LNCAP (cell line): ENCODE measurements at regions not wholly inside any gene's neighbourhood (a gene's known extent, or its start where the extent isn't known, plus 50 kb on each side); places are given as distances from the start of the nearest gene placed in this dataset.

Experiments
- TF ChIP-seq, protein P1 (sequence below): fragments of 450-650 bp; IDR thresholded peaks from 2 replicates; pipeline ENCODE4 v1.5.1; 2017; ENCODE audit warnings: mild to moderate bottlenecking

DNA sequence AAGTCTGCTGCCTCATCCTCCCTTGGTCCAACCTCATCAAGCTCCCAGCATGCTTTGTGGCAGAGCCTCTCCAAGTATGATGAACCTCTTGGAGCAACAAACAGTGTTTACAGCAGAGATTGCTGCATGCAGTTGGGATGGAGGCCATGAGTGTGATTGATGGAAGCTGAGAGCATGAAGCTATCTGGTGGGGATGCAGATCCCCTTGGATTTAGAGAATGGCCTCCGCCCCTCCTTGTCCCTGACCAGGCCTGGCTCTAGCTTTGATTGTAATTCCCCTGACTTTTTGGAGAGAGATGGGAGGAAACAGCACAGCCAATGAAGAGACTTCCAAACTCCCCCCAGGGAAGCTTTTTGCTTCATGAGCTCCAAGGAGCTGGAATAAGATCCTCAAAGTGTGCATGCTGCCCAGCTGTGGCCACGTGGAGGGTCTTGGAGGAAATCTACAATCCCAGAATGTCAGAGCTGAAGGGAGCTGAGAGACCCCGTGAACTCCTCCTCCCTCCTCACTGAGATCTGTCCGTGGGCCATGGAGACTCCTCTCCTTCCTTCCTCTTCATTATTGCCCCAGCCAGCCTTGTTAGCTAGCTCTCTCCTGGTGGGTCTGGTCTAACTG lies 165.3 kb upstream of the USP24 start:
- TF ChIP-seq, protein P1, sequence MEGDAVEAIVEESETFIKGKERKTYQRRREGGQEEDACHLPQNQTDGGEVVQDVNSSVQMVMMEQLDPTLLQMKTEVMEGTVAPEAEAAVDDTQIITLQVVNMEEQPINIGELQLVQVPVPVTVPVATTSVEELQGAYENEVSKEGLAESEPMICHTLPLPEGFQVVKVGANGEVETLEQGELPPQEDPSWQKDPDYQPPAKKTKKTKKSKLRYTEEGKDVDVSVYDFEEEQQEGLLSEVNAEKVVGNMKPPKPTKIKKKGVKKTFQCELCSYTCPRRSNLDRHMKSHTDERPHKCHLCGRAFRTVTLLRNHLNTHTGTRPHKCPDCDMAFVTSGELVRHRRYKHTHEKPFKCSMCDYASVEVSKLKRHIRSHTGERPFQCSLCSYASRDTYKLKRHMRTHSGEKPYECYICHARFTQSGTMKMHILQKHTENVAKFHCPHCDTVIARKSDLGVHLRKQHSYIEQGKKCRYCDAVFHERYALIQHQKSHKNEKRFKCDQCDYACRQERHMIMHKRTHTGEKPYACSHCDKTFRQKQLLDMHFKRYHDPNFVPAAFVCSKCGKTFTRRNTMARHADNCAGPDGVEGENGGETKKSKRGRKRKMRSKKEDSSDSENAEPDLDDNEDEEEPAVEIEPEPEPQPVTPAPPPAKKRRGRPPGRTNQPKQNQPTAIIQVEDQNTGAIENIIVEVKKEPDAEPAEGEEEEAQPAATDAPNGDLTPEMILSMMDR: no peak

- TF ChIP-seq, protein P1: peak; percentile 63
Observed at GRCh38 chr1:55378582-55378981, 163.4 kb upstream of the USP24 start.

DNA sequence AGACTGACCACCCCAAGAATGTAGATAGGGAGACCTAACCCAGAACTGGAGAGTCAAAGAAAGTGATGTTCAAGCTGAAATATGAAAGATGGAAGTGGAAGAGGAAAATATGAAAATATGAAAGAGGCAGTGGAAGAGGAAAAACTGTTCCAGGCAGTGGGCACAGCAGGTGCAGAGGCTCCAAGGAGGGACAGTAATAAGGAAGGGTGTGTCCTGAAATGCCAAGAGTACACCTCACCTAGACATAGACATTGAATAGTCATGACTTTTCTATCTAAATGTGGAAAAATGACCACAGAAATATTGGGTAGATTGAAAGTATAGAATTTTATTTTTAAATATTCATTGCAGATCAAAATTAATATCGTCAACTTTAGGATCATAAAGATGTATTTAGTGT lies 161.7 kb upstream of the USP24 start:
- TF ChIP-seq, protein P1: no peak

DNA sequence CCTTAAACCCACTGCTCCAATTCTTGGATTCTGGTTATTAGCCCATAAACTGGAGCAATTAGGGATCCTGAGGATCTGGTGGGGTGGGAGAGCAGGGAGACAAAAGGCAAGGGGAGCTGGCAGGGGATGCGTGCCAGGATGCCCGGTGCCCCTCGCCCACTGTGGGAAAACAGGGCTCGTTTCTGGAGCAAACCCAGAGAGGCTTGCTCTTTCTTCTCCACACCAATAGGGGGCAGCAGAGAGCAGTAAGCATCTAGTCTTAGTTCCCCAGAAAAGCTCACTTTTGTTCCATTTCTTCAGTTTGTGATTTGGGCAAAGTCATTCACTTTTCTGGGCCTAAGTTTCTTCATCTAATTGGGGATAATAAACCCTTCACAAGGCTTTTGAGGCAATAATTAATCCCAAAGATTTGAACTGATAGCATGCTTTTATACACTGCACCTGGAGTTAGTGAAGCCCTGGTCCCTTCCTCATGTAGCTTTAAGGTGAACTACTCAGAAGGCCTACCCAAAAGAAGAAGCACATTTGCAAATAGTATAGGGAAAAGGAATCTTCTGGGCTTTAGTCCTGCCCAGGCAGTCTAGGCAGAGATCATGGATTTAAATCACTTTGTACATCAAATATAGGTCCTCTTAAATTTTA lies 160.6 kb upstream of the USP24 start:
- TF ChIP-seq, protein P1: peak; percentile 94

DNA sequence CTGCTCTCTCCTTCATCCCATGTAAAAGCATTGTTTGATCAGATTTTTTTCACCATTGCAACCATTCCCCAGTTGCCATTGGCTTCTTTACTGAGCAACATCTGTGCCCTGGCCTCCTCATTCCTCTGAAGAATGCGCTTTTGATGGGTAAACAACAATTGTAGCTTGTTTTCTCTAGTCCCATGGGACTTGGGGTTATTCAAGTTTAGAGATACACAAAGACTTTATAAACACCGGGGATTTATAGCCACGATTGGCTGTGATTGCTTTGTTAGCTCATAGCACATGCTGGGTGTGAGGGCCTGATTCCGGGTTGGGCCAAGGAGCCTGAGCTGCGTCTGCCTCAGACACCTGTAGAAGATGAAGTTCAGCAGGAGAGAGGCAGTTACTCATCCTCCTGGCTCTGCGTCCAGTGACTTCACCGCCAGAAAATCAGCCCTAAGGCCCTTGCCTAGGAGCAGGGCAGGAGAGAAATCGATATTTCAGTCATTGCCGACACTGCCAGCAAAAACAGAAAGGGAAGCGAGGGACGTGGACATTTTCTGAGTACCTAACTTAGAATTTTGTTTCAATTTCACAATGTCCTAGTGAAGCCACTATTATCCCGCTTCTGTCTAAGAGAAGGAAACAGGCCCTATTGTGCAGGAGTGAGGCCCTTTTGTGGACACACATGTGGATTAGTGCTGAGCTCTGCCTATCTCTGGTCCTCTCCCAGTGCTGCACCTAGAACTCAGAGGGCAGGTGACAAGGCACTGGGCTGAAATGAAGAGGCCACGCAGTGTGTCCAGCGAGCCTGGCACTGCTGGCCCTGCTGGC lies 159.8 kb upstream of the USP24 start:
- TF ChIP-seq, protein P1: no peak

GRCh38 chr1:55374216-55374615 lies 159.1 kb upstream of the USP24 start:
- TF ChIP-seq, protein P1: no peak

GRCh38 chr1:55369474-55369873 lies 154.3 kb upstream of the USP24 start:
- TF ChIP-seq, protein P1: no peak
